K562 (cell line): ENCODE measurements at regions not wholly inside any gene's neighbourhood (a gene's known extent, or its start where the extent isn't known, plus 50 kb on each side); places are given as distances from the start of the nearest gene placed in this dataset.

ENCODE experiments used
- GABPA ChIP-seq: fragments of 200-800 bp; sonication (Bioruptor generic); conservative IDR thresholded peaks from 2 replicates; pipeline ENCODE4 v1.6.1; 2016; ENCODE audit warnings: low read depth, missing genetic modification characterization, missing compliant biosample characterization
- HDGF ChIP-seq: fragments of 450-650 bp; IDR thresholded peaks from 2 replicates; pipeline ENCODE4 v1.6.1; 2016
- LEF1 ChIP-seq: fragments of 450-650 bp; IDR thresholded peaks from 2 replicates; pipeline ENCODE4 v1.6.1; 2016; ENCODE audit warnings: mild to moderate bottlenecking
- MGA ChIP-seq: fragments of 450-650 bp; IDR thresholded peaks from 2 replicates; pipeline ENCODE4 v1.6.1; 2016; ENCODE audit warnings: mild to moderate bottlenecking, moderate library complexity
- MTF1 ChIP-seq: fragments of 250-450 bp; sonication (Bioruptor Pico); IDR thresholded peaks from 2 replicates; pipeline ENCODE4 v1.9.0; 2021; ENCODE audit warnings: moderate library complexity, mild to moderate bottlenecking, inconsistent platforms, borderline replicate concordance
- NCOA1 ChIP-seq: fragments of 450-650 bp; IDR thresholded peaks from 2 replicates; pipeline ENCODE4 v1.6.1; 2016; ENCODE audit warnings: low read depth
- PATZ1 ChIP-seq: fragments of 250-450 bp; sonication (Bioruptor Pico); IDR thresholded peaks from 2 replicates; pipeline ENCODE4 v1.5.0; 2020; ENCODE audit warnings: mild to moderate bottlenecking, borderline replicate concordance
- TCF15 ChIP-seq: fragments of 250-450 bp; sonication (Bioruptor Pico); IDR thresholded peaks from 2 replicates; pipeline ENCODE4 v1.8.0; 2022; ENCODE audit warnings: moderate library complexity, mild to moderate bottlenecking, inconsistent platforms
- TGIF2 ChIP-seq: sonication (generic); formaldehyde crosslinking; IDR thresholded peaks from 2 replicates; pipeline ENCODE4 v1.8.1; 2022; ENCODE audit warnings: mild to moderate bottlenecking, missing genetic modification reagents, moderate library complexity
- ZNF124 ChIP-seq: sonication (generic); formaldehyde crosslinking; IDR thresholded peaks from 2 replicates; pipeline ENCODE4 v1.8.1; 2022; ENCODE audit warnings: missing genetic modification reagents

GRCh38 chr7:106501605-106502580 is 159.1 kb downstream of the CCDC71L start (continued):
- TF ChIP-seq PATZ1 (CRISPR knock-in tag) (no peak), NCOA1 (peak; percentile 51; the same call in 1 of the 2 replicates), MTF1 (CRISPR knock-in tag) (0 out of 2 replicates have a peak, but pooled peaks have one; percentile 36), HDGF (no peak), GABPA (peak; percentile 55; the same call in 1 of the 2 replicates), MGA (peak; percentile 88), TCF15 (no peak), LEF1 (peak; percentile 92), TGIF2 (CRISPR knock-in tag) (no peak), ZNF124 (CRISPR knock-in tag) (no peak)
